ENCODE measurements at regions not wholly inside any gene's neighbourhood (a gene's known extent, or its start where the extent isn't known, plus 50 kb on each side); places are given as distances from the start of the nearest gene placed in this dataset.

GRCh38 chr3:102248981-102249705 is 185.7 kb upstream of the ZPLD1 start:
- DNase-seq = no peak

GRCh38 chr3:102255736-102256135 is 179.1 kb upstream of the ZPLD1 start:
- no peak for DNase-seq

- DNase-seq = no peak
Measured at GRCh38 chr3:102258666-102259227, 176.1 kb upstream of the ZPLD1 start.

GRCh38 chr3:102259663-102260062 is 175.2 kb upstream of the ZPLD1 start:
- no peak for DNase-seq

GRCh38 chr3:102265720-102266119 is 169.1 kb upstream of the ZPLD1 start:
- no peak for DNase-seq

- DNase-seq = no peak
Measured at GRCh38 chr3:102269406-102269805, 165.4 kb upstream of the ZPLD1 start.

GRCh38 chr3:102290241-102290640 is 144.6 kb upstream of the ZPLD1 start:
- no peak for DNase-seq

GRCh38 chr3:102295756-102296155 is 139.1 kb upstream of the ZPLD1 start:
- no peak for DNase-seq

- DNase-seq = no peak
Measured at GRCh38 chr3:102297072-102297658, 137.7 kb upstream of the ZPLD1 start.

- no peak for DNase-seq
Measured at GRCh38 chr3:102299125-102299877, 135.5 kb upstream of the ZPLD1 start.

- DNase-seq = no peak
Measured at GRCh38 chr3:102301155-102301880, 133.5 kb upstream of the ZPLD1 start.

GRCh38 chr3:102302020-102302419 is 132.8 kb upstream of the ZPLD1 start:
- DNase-seq = no peak

- DNase-seq = no peak
Measured at GRCh38 chr3:102304550-102304949, 130.3 kb upstream of the ZPLD1 start.

- no peak for DNase-seq
Measured at GRCh38 chr3:102307442-102307841, 127.4 kb upstream of the ZPLD1 start.

- no peak for DNase-seq
Measured at GRCh38 chr3:102329066-102329465, 105.7 kb upstream of the ZPLD1 start.

GRCh38 chr3:102329561-102329960 is 105.3 kb upstream of the ZPLD1 start:
- DNase-seq = no peak

- no peak for DNase-seq
Measured at GRCh38 chr3:102332205-102332604, 102.6 kb upstream of the ZPLD1 start.

GRCh38 chr3:102332934-102333333 is 101.9 kb upstream of the ZPLD1 start:
- no peak for DNase-seq

- DNase-seq = no peak
Measured at GRCh38 chr3:102336130-102336529, 98.7 kb upstream of the ZPLD1 start.

GRCh38 chr3:102339671-102340070 is 95.1 kb upstream of the ZPLD1 start:
- no peak for DNase-seq

GRCh38 chr3:102346897-102347296 is 87.9 kb upstream of the ZPLD1 start:
- DNase-seq = no peak

- no peak for DNase-seq
Measured at GRCh38 chr3:102348904-102349303, 85.9 kb upstream of the ZPLD1 start.

- no peak for DNase-seq
Measured at GRCh38 chr3:102353148-102353547, 81.7 kb upstream of the ZPLD1 start.
